ENCODE measurements at regions not wholly inside any gene's neighbourhood (a gene's known extent, or its start where the extent isn't known, plus 50 kb on each side); places are given as distances from the start of the nearest gene placed in this dataset.

GRCh38 chr7:54877683-54878082, 118.7 kb upstream of the SEC61G start:
- TF ChIP-seq, protein P1, sequence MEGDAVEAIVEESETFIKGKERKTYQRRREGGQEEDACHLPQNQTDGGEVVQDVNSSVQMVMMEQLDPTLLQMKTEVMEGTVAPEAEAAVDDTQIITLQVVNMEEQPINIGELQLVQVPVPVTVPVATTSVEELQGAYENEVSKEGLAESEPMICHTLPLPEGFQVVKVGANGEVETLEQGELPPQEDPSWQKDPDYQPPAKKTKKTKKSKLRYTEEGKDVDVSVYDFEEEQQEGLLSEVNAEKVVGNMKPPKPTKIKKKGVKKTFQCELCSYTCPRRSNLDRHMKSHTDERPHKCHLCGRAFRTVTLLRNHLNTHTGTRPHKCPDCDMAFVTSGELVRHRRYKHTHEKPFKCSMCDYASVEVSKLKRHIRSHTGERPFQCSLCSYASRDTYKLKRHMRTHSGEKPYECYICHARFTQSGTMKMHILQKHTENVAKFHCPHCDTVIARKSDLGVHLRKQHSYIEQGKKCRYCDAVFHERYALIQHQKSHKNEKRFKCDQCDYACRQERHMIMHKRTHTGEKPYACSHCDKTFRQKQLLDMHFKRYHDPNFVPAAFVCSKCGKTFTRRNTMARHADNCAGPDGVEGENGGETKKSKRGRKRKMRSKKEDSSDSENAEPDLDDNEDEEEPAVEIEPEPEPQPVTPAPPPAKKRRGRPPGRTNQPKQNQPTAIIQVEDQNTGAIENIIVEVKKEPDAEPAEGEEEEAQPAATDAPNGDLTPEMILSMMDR (IDR thresholded peaks at IDR 0.05 in 4 of 5, conservative IDR thresholded peaks at IDR 0.05 in 1 of 5): no peak
- TF ChIP-seq POLR2A (IDR thresholded peaks at IDR 0.05): no peak

All from gastrocnemius medialis (tissue), 4 donors.